GM19395 (cell line): ENCODE measurements at regions not wholly inside any gene's neighbourhood (a gene's known extent, or its start where the extent isn't known, plus 50 kb on each side); places are given as distances from the start of the nearest gene placed in this dataset.

Experiments used
- ATAC-seq: cut with Tn5 transposase; IDR thresholded peaks from one replicate; pipeline ENCODE4 v1.9.1; 2021; ENCODE audit warnings: mild to moderate bottlenecking, moderate library complexity; ENCODE audit not compliant: unreplicated experiment

GRCh38 chr17:79330229-79330628 lies 255.6 kb downstream of the ENGASE start:
- no peak for ATAC-seq

- no peak for ATAC-seq
These were observed 252.2 kb downstream of the ENGASE start for GRCh38 chr17:79326814-79327213.

- ATAC-seq, result no peak
These were observed 251.2 kb downstream of the ENGASE start for GRCh38 chr17:79325709-79326430.

GRCh38 chr17:79324194-79324593 lies 249.6 kb downstream of the ENGASE start:
- no peak for ATAC-seq

- ATAC-seq, result no peak
These were observed 248.9 kb downstream of the ENGASE start for GRCh38 chr17:79323566-79323965.

- no peak for ATAC-seq
These were observed 247.8 kb downstream of the ENGASE start for GRCh38 chr17:79322211-79323123.

- no peak for ATAC-seq
These were observed 245.7 kb downstream of the ENGASE start for GRCh38 chr17:79320331-79320730.

GRCh38 chr17:79317916-79318315 lies 243.3 kb downstream of the ENGASE start:
- no peak for ATAC-seq

- no peak for ATAC-seq
These were observed 242.2 kb downstream of the ENGASE start for GRCh38 chr17:79316805-79317204.

- no peak for ATAC-seq
These were observed 240.9 kb downstream of the ENGASE start for GRCh38 chr17:79315358-79316105.

- no peak for ATAC-seq
These were observed 240.2 kb downstream of the ENGASE start for GRCh38 chr17:79314617-79315357.

GRCh38 chr17:79311373-79311772 lies 236.7 kb downstream of the ENGASE start:
- ATAC-seq, result no peak

GRCh38 chr17:79306424-79307318 lies 232.0 kb downstream of the ENGASE start:
- ATAC-seq, result no peak

- ATAC-seq, result no peak
These were observed 231.3 kb downstream of the ENGASE start for GRCh38 chr17:79305768-79306423.

GRCh38 chr17:79305376-79305767 lies 230.7 kb downstream of the ENGASE start:
- ATAC-seq, result no peak

GRCh38 chr17:79304884-79305283 lies 230.3 kb downstream of the ENGASE start:
- no peak for ATAC-seq

GRCh38 chr17:79303641-79304205 lies 229.1 kb downstream of the ENGASE start:
- no peak for ATAC-seq

GRCh38 chr17:79301469-79301868 lies 226.8 kb downstream of the ENGASE start:
- ATAC-seq, result no peak

GRCh38 chr17:79299349-79299748 lies 224.7 kb downstream of the ENGASE start:
- no peak for ATAC-seq
